IMR-90 (cell line): ENCODE measurements at regions not wholly inside any gene's neighbourhood (a gene's known extent, or its start where the extent isn't known, plus 50 kb on each side); places are given as distances from the start of the nearest gene placed in this dataset.

Experiments used
- ATAC-seq: fragments of 200-7000 bp; cut with Tn5 transposase; 2 replicates; pipeline ENCODE4 v1.9.1; 2020; ENCODE audit warnings: low read depth, mild to moderate bottlenecking, moderate library complexity
- BruUV-seq: library from RNA; stranded (reverse); fragments of 400-500 nt; replicated peaks from 2 replicates; lab custom pipeline; 2021; lab: Mats Ljungman, UMichigan
- CTCF ChIA-PET: fragments of 300-600 bp; formaldehyde crosslinking; extraction: SDS; loops from one replicate; lab custom pipeline; 2021; ENCODE audit warnings: antibody characterized with exemption; lab: Yijun Ruan, JAX
- POLR2A ChIA-PET: fragments of 300-600 bp; sonication (Branson Sonifier 250); formaldehyde crosslinking; loops from one replicate; lab custom pipeline; 2022; ENCODE audit warnings: antibody characterized with exemption; ENCODE audit not compliant: unreplicated experiment; lab: Charles Lee
- DNase-seq: peaks from one replicate; pipeline ENCODE4 v3.0.0; 2013
- H2AFZ ChIP-seq: replicated peaks from 2 replicates; pipeline ENCODE3; 2013; ENCODE audit warnings: low read length, mild to moderate bottlenecking; ENCODE audit not compliant: poor library complexity
- H2AK5ac ChIP-seq: 2 replicates; pipeline ENCODE4 v1.6.1; 2013; ENCODE audit warnings: low read depth, low read length, inconsistent platforms
- H2AK9ac ChIP-seq: replicated peaks from 2 replicates; pipeline ENCODE3; 2013; ENCODE audit warnings: mild to moderate bottlenecking, low read depth, low read length, moderate library complexity; ENCODE audit not compliant: poor library complexity
- H2BK120ac ChIP-seq: 2 replicates; pipeline ENCODE4 v1.6.1; 2013; ENCODE audit warnings: low read depth, low read length, inconsistent platforms
- H2BK15ac ChIP-seq: 3 replicates; pipeline ENCODE4 v1.6.1; 2013; ENCODE audit warnings: low read depth, low read length, inconsistent platforms
- H2BK20ac ChIP-seq: 2 replicates; pipeline ENCODE4 v1.6.1; 2013; ENCODE audit warnings: low read depth, mild to moderate bottlenecking, inconsistent platforms, low read length, moderate library complexity
- H2BK5ac ChIP-seq: 2 replicates; pipeline ENCODE4 v1.6.1; 2013; ENCODE audit warnings: mild to moderate bottlenecking, low read depth, low read length, inconsistent platforms; ENCODE audit not compliant: poor library complexity, severe bottlenecking
- H3K14ac ChIP-seq: replicated peaks from 2 replicates; pipeline ENCODE4 v1.6.1; 2013; ENCODE audit warnings: low read depth, low read length, inconsistent platforms
- H3K18ac ChIP-seq: 2 replicates; pipeline ENCODE4 v1.6.1; 2013; ENCODE audit warnings: low read depth, low read length, control low read depth
- H3K23ac ChIP-seq: 2 replicates; pipeline ENCODE4 v1.6.1; 2013; ENCODE audit warnings: low read depth, low read length, inconsistent platforms
- H3K27ac ChIP-seq: 2 replicates; pipeline ENCODE4 v1.5.1; 2013; ENCODE audit warnings: mild to moderate bottlenecking, control low read depth, low read length; ENCODE audit not compliant: insufficient read depth
- H3K27me3 ChIP-seq: 2 replicates; pipeline ENCODE4 v1.6.1; 2013; ENCODE audit warnings: low read length; ENCODE audit not compliant: control insufficient read depth, insufficient read depth
- H3K36me3 ChIP-seq: 2 replicates; pipeline ENCODE4 v1.6.1; 2013; ENCODE audit warnings: low read length, mixed read lengths; ENCODE audit not compliant: control insufficient read depth, insufficient read depth
- H3K4ac ChIP-seq: 2 replicates; pipeline ENCODE4 v1.6.1; 2013; ENCODE audit warnings: low read depth, low read length, inconsistent platforms
- H3K4me1 ChIP-seq: 2 replicates; pipeline ENCODE4 v1.6.1; 2013; ENCODE audit warnings: low read length, mixed read lengths; ENCODE audit not compliant: control insufficient read depth, insufficient read depth
- H3K4me2 ChIP-seq: 2 replicates; pipeline ENCODE4 v1.6.1; 2013; ENCODE audit warnings: low read depth, mild to moderate bottlenecking, control low read depth, low read length, moderate library complexity
- H3K4me3 ChIP-seq: 2 replicates; pipeline ENCODE4 v1.5.1; 2013; ENCODE audit warnings: low read depth, mild to moderate bottlenecking, control low read depth, low read length, moderate library complexity; ENCODE audit not compliant: insufficient read depth
- H3K56ac ChIP-seq: 2 replicates; pipeline ENCODE4 v1.6.1; 2013; ENCODE audit warnings: low read length, inconsistent platforms; ENCODE audit not compliant: insufficient read depth; ENCODE audit errors: extremely low read depth
- H3K79me1 ChIP-seq, 2 experiments: 2 replicates each; pipeline ENCODE4 v1.6.1; 2013; ENCODE audit warnings: low read length in 2 of 2, inconsistent platforms in 1 of 2, low read depth in 1 of 2
- H3K9ac ChIP-seq: 2 replicates; pipeline ENCODE4 v1.6.1; 2013; ENCODE audit warnings: low read depth, low read length, control low read depth
- H3K9me1 ChIP-seq: 2 replicates; pipeline ENCODE4 v1.6.1; 2013; ENCODE audit warnings: low read length, inconsistent platforms; ENCODE audit not compliant: insufficient read depth
- H3K9me3 ChIP-seq: 2 replicates; pipeline ENCODE4 v1.6.1; 2013; ENCODE audit warnings: low read length; ENCODE audit not compliant: control insufficient read depth, insufficient read depth
- H4K20me1 ChIP-seq: 2 replicates; pipeline ENCODE4 v1.6.1; 2013; ENCODE audit warnings: low read length, inconsistent platforms; ENCODE audit not compliant: insufficient read depth
- H4K5ac ChIP-seq: 2 replicates; pipeline ENCODE4 v1.6.1; 2013; ENCODE audit warnings: mild to moderate bottlenecking, low read depth, low read length, control low read depth
- H4K8ac ChIP-seq, 2 experiments: 2 replicates each; pipeline ENCODE4 v1.6.1; 2013; ENCODE audit warnings: low read depth in 2 of 2, low read length in 2 of 2, control low read depth in 1 of 2, inconsistent platforms in 1 of 2
- H4K91ac ChIP-seq: 2 replicates; pipeline ENCODE4 v1.6.1; 2013; ENCODE audit warnings: low read depth, low read length, inconsistent platforms; ENCODE audit not compliant: insufficient read depth
- BHLHE40 ChIP-seq: fragments of 150-350 bp; IDR thresholded peaks from 2 replicates; pipeline ENCODE4 v1.6.1; 2016; ENCODE audit warnings: mild to moderate bottlenecking, low read depth, low read length
- CEBPB ChIP-seq: IDR thresholded peaks from 2 replicates; pipeline ENCODE4 v1.6.1; 2012; ENCODE audit warnings: low read depth, low read length, improper control_type of control experiment
- ELK1 ChIP-seq: fragments of 150-350 bp; IDR thresholded peaks from 2 replicates; pipeline ENCODE4 v1.6.1; 2016; ENCODE audit warnings: low read depth, mild to moderate bottlenecking, low read length, moderate library complexity, borderline replicate concordance
- MAFK ChIP-seq: IDR thresholded peaks from 2 replicates; pipeline ENCODE4 v1.6.1; 2012; ENCODE audit warnings: low read depth, low read length, improper control_type of control experiment
- MAZ ChIP-seq: IDR thresholded peaks from 2 replicates; pipeline ENCODE4 v1.6.1; 2012; ENCODE audit warnings: low read depth, mild to moderate bottlenecking, low read length, improper control_type of control experiment, moderate library complexity, borderline replicate concordance
- MXI1 ChIP-seq: IDR thresholded peaks from 2 replicates; pipeline ENCODE4 v1.6.1; 2012; ENCODE audit warnings: low read depth, mild to moderate bottlenecking, low read length, moderate library complexity, borderline replicate concordance
- NFE2L2 ChIP-seq: fragments of 150-350 bp; IDR thresholded peaks from 2 replicates; pipeline ENCODE4 v1.6.1; 2016; ENCODE audit warnings: low read depth, mild to moderate bottlenecking, low read length
- POLR2A ChIP-seq: IDR thresholded peaks from 2 replicates; pipeline ENCODE4 v1.6.1; 2012; ENCODE audit warnings: mild to moderate bottlenecking, low read depth, low read length
- RAD21 ChIP-seq: IDR thresholded peaks from 2 replicates; pipeline ENCODE4 v1.6.1; 2012; ENCODE audit warnings: low read length, improper control_type of control experiment
- RCOR1 ChIP-seq: IDR thresholded peaks from 2 replicates; pipeline ENCODE4 v1.6.1; 2012; ENCODE audit warnings: mild to moderate bottlenecking, low read length, improper control_type of control experiment; ENCODE audit not compliant: insufficient replicate concordance
- RFX5 ChIP-seq: IDR thresholded peaks from 2 replicates; pipeline ENCODE4 v1.8.0; 2012; ENCODE audit warnings: low read depth, mild to moderate bottlenecking, low read length, moderate library complexity
- WGBS, 2 experiments: methylation state at CpG; one replicate each; pipeline versions ENCODE4 v1.1.5 to v1.1.7; 2013; ENCODE audit warnings: missing lambda C conversion rate in 2 of 2; ENCODE audit not compliant: insufficient read length in 1 of 2; ENCODE audit errors: extremely low coverage in 2 of 2; 5-methylcytosine and 5-hydroxymethylcytosine counted together
- dilution Hi-C: fragments of 300-500 bp; cut with HindIII; formaldehyde crosslinking; loops from one replicate; pipeline ENCODE4 v1.14.3; 2018; ENCODE audit warnings: low sequenced_read_pairs; ENCODE audit not compliant: unreplicated experiment
- in situ Hi-C: fragments of 300-500 bp; cut with MboI; formaldehyde crosslinking; loops from 3 replicates; pipeline ENCODE4 v1.14.3; 2019; ENCODE audit warnings: low sequenced_read_pairs, inconsistent platforms, mixed read lengths
- intact Hi-C: fragments of 100-400 bp; cut with micrococcal nuclease; formaldehyde crosslinking; loops from 2 replicates; pipeline ENCODE4 v1.10.0; 2022
- TF ChIP-seq, protein P1 (sequence below): fragments of 150-350 bp; IDR thresholded peaks from 2 replicates; pipeline ENCODE4 v1.6.1; 2017; ENCODE audit warnings: mild to moderate bottlenecking, antibody characterized with exemption, low read length, low read depth

GRCh38 chr9:81211741-81212140 lies 477.6 kb downstream of the TLE1 start:
- Histone ChIP-seq H2BK120ac (no peak overlapping the region), H3K27ac (no peak overlapping the region), H3K9me3 (no peaks in the 10 kb centered on the region), H3K56ac (no peak overlapping the region), H4K5ac (no peak overlapping the region), H2AK5ac (no peak overlapping the region), H3K27me3 (peaks cover 2% of the 10 kb centered on the region; the same call in 1 of the 2 replicates), H3K4me2 (no peak overlapping the region), H4K91ac (no peak overlapping the region), H2AFZ (no peak overlapping the region), H4K20me1 (no peaks in the 10 kb centered on the region), H3K4me1 (no peaks in the 10 kb centered on the region), H3K23ac (no peak overlapping the region), H3K18ac (no peak overlapping the region), H3K4me3 (no peak overlapping the region), H2BK15ac (no peak overlapping the region), H3K14ac (no peak overlapping the region), H2BK20ac (no peak overlapping the region), H3K9me1 (no peaks in the 10 kb centered on the region), H4K8ac (no peak overlapping the region), H2AK9ac (no peak overlapping the region), H2BK5ac (no peak overlapping the region), H3K4ac (no peak overlapping the region), H3K9ac (no peak overlapping the region), H3K79me1 (no peaks in the 10 kb centered on the region), H3K36me3 (no peaks in the 10 kb centered on the region)
- no peak for DNase-seq
- dilution Hi-C loops (no loop called here), in situ Hi-C loops (no loop called here), intact Hi-C loops (no loop called here)
- CTCF ChIA-PET = no interaction called here
- no TSS peak for BruUV-seq
- no peak for ATAC-seq
- POLR2A ChIA-PET = no interaction called here
- 50% methylated on average over 1 of the region's 3 CpGs; no CpG with 5 or more reads in 1 of the 2 experiments for WGBS, 2 experiments
- TF ChIP-seq, protein P1, sequence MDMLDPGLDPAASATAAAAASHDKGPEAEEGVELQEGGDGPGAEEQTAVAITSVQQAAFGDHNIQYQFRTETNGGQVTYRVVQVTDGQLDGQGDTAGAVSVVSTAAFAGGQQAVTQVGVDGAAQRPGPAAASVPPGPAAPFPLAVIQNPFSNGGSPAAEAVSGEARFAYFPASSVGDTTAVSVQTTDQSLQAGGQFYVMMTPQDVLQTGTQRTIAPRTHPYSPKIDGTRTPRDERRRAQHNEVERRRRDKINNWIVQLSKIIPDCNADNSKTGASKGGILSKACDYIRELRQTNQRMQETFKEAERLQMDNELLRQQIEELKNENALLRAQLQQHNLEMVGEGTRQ = no peak
- no peak for TF ChIP-seq RCOR1
- no peak for TF ChIP-seq MAFK
- TF ChIP-seq NFE2L2 = no peak
- TF ChIP-seq RAD21 = no peak
- no peak for TF ChIP-seq BHLHE40
- TF ChIP-seq MAZ = no peak
- TF ChIP-seq MXI1 = no peak
- TF ChIP-seq ELK1 = no peak
- no peak for TF ChIP-seq POLR2A
- no peak for TF ChIP-seq RFX5
- TF ChIP-seq CEBPB = no peak
